SK-N-SH (cell line): ENCODE measurements at regions not wholly inside any gene's neighbourhood (a gene's known extent, or its start where the extent isn't known, plus 50 kb on each side); places are given as distances from the start of the nearest gene placed in this dataset.

Experiments used
- CTCF ChIA-PET: fragments of 300-600, 350-600 bp; formaldehyde crosslinking; extraction: SDS; loops from one replicate; lab custom pipeline; 2021; lab: Yijun Ruan, JAX
- POLR2A ChIA-PET: fragments of 350-600 bp; sonication (Branson Sonifier 250); formaldehyde crosslinking; extraction: SDS; loops from one replicate; lab custom pipeline; 2020; ENCODE audit warnings: antibody characterized with exemption, inconsistent platforms; lab: Yijun Ruan, JAX
- DNase-seq: peaks from one replicate; pipeline ENCODE4 v3.0.0; 2012
- H2AFZ ChIP-seq: fragments of 200-600 bp; sonication (generic); 2 replicates; pipeline ENCODE4 v1.8.1; 2016; ENCODE audit warnings: antibody characterized with exemption, mild to moderate bottlenecking, low read depth
- H3F3A ChIP-seq: fragments of 200-600 bp; sonication (generic); replicated peaks from 2 replicates; pipeline ENCODE3; 2016; ENCODE audit warnings: antibody characterized with exemption, mild to moderate bottlenecking; ENCODE audit not compliant: insufficient read depth
- H3K27ac ChIP-seq, 2 experiments: fragments of 200-500 bp in 1 of 2; fragments of 200-600 bp in 1 of 2; sonication (Bioruptor generic) in 1 of 2; sonication (generic), shearing (Covaris generic) in 1 of 2; 2 replicates each; pipeline versions ENCODE4 v1.5.1 to v1.6.1; 2014 to 2016; ENCODE audit warnings: low read depth in 2 of 2, inconsistent platforms in 1 of 2, low read length in 1 of 2, mild to moderate bottlenecking in 1 of 2, mixed read lengths in 1 of 2
- H3K27me3 ChIP-seq: fragments of 200-600 bp; sonication (generic), shearing (Covaris generic); 2 replicates; pipeline ENCODE4 v1.6.1; 2016; ENCODE audit warnings: mixed run types; ENCODE audit not compliant: insufficient read depth
- H3K36me3 ChIP-seq, 2 experiments: fragments of 200-500 bp in 1 of 2; fragments of 200-600 bp in 1 of 2; sonication (Bioruptor generic) in 1 of 2; sonication (generic) in 1 of 2; replicated peaks in 1 of 2; 2 replicates each; pipeline versions ENCODE3 to v1.5.1; 2014 to 2016; ENCODE audit warnings: low read length in 1 of 2, mild to moderate bottlenecking in 1 of 2; ENCODE audit not compliant: insufficient read depth in 2 of 2, control insufficient read depth in 1 of 2
- H3K4me1 ChIP-seq, 2 experiments: fragments of 200-500 bp in 1 of 2; fragments of 200-600 bp in 1 of 2; sonication (Bioruptor generic) in 1 of 2; sonication (generic), shearing (Covaris generic) in 1 of 2; 2 replicates each; pipeline versions ENCODE4 v1.5.1 to v1.6.1; 2014 to 2016; ENCODE audit warnings: low read depth in 1 of 2, low read length in 1 of 2, mixed run types in 1 of 2; ENCODE audit not compliant: insufficient read depth in 2 of 2, control insufficient read depth in 1 of 2
- H3K4me2 ChIP-seq: fragments of 200-600 bp; sonication (generic), shearing (Covaris generic); 2 replicates; pipeline ENCODE4 v1.6.1; 2017; ENCODE audit warnings: mixed run types
- H3K4me3 ChIP-seq, 2 experiments: fragments of 200-500 bp in 1 of 2; fragments of 200-600 bp in 1 of 2; sonication (Bioruptor generic) in 1 of 2; sonication (generic), shearing (Covaris generic) in 1 of 2; 2 replicates each; pipeline versions ENCODE4 v1.5.1 to v1.8.1; 2014 to 2016; ENCODE audit warnings: low read depth in 2 of 2, inconsistent platforms in 1 of 2, low read length in 1 of 2, mild to moderate bottlenecking in 1 of 2, mixed read lengths in 1 of 2, moderate library complexity in 1 of 2
- H3K79me2 ChIP-seq: fragments of 200-600 bp; sonication (generic); 2 replicates; pipeline ENCODE4 v1.8.1; 2017; ENCODE audit warnings: mild to moderate bottlenecking; ENCODE audit not compliant: insufficient read depth
- H3K9ac ChIP-seq: fragments of 200-600 bp; sonication (generic); 2 replicates; pipeline ENCODE4 v1.6.1; 2017; ENCODE audit warnings: mixed run types
- H3K9me2 ChIP-seq: fragments of 200-600 bp; sonication (generic); 2 replicates; pipeline ENCODE4 v1.6.1; 2017; ENCODE audit warnings: mixed run types
- H3K9me3 ChIP-seq: fragments of 200-600 bp; sonication (generic); 2 replicates; pipeline ENCODE4 v1.6.1; 2017; ENCODE audit warnings: mixed run types, mild to moderate bottlenecking, moderate library complexity
- H4K20me1 ChIP-seq: fragments of 200-600 bp; sonication (generic); 2 replicates; pipeline ENCODE4 v1.6.1; 2017; ENCODE audit warnings: mild to moderate bottlenecking, mixed run types; ENCODE audit not compliant: insufficient read depth
- CHD2 ChIP-seq: fragments of 150-350 bp; IDR thresholded peaks from 2 replicates; pipeline ENCODE4 v1.6.1; 2018; ENCODE audit warnings: low read length; ENCODE audit not compliant: partially characterized antibody
- CTCF ChIP-seq: fragments of 200-600 bp; sonication (generic); IDR thresholded peaks from 2 replicates; pipeline ENCODE4 v1.6.1; 2017; ENCODE audit warnings: antibody characterized with exemption, mild to moderate bottlenecking, moderate library complexity
- ELF1 ChIP-seq: IDR thresholded peaks from 2 replicates; pipeline ENCODE4 v1.4.0; 2012
- EP300 ChIP-seq, 2 experiments: IDR thresholded peaks; 2 replicates each; pipeline versions ENCODE4 v1.4.0 to v1.6.1; 2012; ENCODE audit warnings: borderline replicate concordance in 1 of 2, low read depth in 1 of 2, low read length in 1 of 2
- FOSL2 ChIP-seq: IDR thresholded peaks from 2 replicates; pipeline ENCODE4 v1.4.0; 2012; ENCODE audit warnings: low read depth, mild to moderate bottlenecking, moderate library complexity, borderline replicate concordance
- FOXJ3 ChIP-seq: sonication (generic); formaldehyde crosslinking; IDR thresholded peaks from 2 replicates; pipeline ENCODE4 v1.5.1; 2020; ENCODE audit warnings: mild to moderate bottlenecking, missing genetic modification reagents
- GATA2 ChIP-seq: sonication (generic); formaldehyde crosslinking; IDR thresholded peaks from 2 replicates; pipeline ENCODE4 v1.5.0; 2020; ENCODE audit warnings: mild to moderate bottlenecking, missing genetic modification reagents
- MEF2A ChIP-seq: IDR thresholded peaks from 2 replicates; pipeline ENCODE4 v1.4.0; 2012; ENCODE audit warnings: low read depth, borderline replicate concordance
- POLR2AphosphoS5 ChIP-seq: IDR thresholded peaks from 2 replicates; pipeline ENCODE4 v1.6.1; 2012; ENCODE audit warnings: low read depth, low read length
- RAD21 ChIP-seq: IDR thresholded peaks from 2 replicates; pipeline ENCODE4 v1.6.1; 2012; ENCODE audit warnings: mild to moderate bottlenecking, low read length
- RCOR1 ChIP-seq: fragments of 150-350 bp; IDR thresholded peaks from 2 replicates; pipeline ENCODE4 v1.6.1; 2017; ENCODE audit warnings: antibody characterized with exemption, low read length
- RXRA ChIP-seq: IDR thresholded peaks from 2 replicates; pipeline ENCODE4 v1.4.0; 2012; ENCODE audit warnings: low read depth, mild to moderate bottlenecking, borderline replicate concordance
- SMC3 ChIP-seq: IDR thresholded peaks from 2 replicates; pipeline ENCODE4 v1.6.1; 2012; ENCODE audit warnings: low read depth, low read length, improper control_type of control experiment
- TAF1 ChIP-seq: IDR thresholded peaks from 2 replicates; pipeline ENCODE4 v1.6.1; 2012; ENCODE audit warnings: low read depth, mild to moderate bottlenecking, low read length, moderate library complexity, borderline replicate concordance
- TEAD4 ChIP-seq: IDR thresholded peaks from 2 replicates; pipeline ENCODE4 v1.4.0; 2012; ENCODE audit warnings: mild to moderate bottlenecking, borderline replicate concordance; ENCODE audit not compliant: insufficient read depth
- WGBS: methylation state at CpG from one replicate; pipeline ENCODE4 v1.1.6; 2017; ENCODE audit warnings: low lambda C conversion rate; 5-methylcytosine and 5-hydroxymethylcytosine counted together
- TF ChIP-seq, protein P1 (sequence below): IDR thresholded peaks from 2 replicates; pipeline ENCODE4 v1.4.0; 2012; ENCODE audit warnings: low read depth, borderline replicate concordance
- TF ChIP-seq, protein P2 (sequence below): fragments of 150-350 bp; IDR thresholded peaks from 2 replicates; pipeline ENCODE4 v1.6.1; 2017; ENCODE audit warnings: antibody characterized with exemption, low read length, low read depth, borderline replicate concordance

- Histone ChIP-seq H4K20me1 (no peaks in the 10 kb centered on the region), H3K4me2 (no peak overlapping the region), H2AFZ (no peak overlapping the region), H3K36me3 (no peaks in the 10 kb centered on the region), H3K27me3 (no peaks in the 10 kb centered on the region), H3K79me2 (no peaks in the 10 kb centered on the region), H3K9ac (no peak overlapping the region), H3K4me3 (no peak overlapping the region), H3K9me2 (no peaks in the 10 kb centered on the region), H3K4me1 (no peaks in the 10 kb centered on the region), H3F3A (no peaks in the 10 kb centered on the region), H3K27ac (no peak overlapping the region), H3K9me3 (no peaks in the 10 kb centered on the region)
- WGBS: 0% methylated on average over 1 of the region's 1 CpG
- ChIA-PET CTCF (no interaction called here), POLR2A (no interaction called here)
- TF ChIP-seq CHD2 (no peak), TEAD4 (no peak)
- DNase-seq: no peak
These were observed 557.2 kb upstream of the GRIA3 start for GRCh38 chrX:122626871-122627270.

GRCh38 chrX:122641136-122641535 lies 542.9 kb upstream of the GRIA3 start:
- WGBS: 4% methylated on average over 2 of the region's 2 CpGs
- Histone ChIP-seq H3K4me2 (no peak overlapping the region), H3K27ac (no peak overlapping the region), H3K9ac (no peak overlapping the region), H3K27me3 (no peaks in the 10 kb centered on the region), H3K4me1 (no peaks in the 10 kb centered on the region), H2AFZ (no peak overlapping the region), H3K9me2 (no peaks in the 10 kb centered on the region), H3K4me3 (no peak overlapping the region), H3K9me3 (no peaks in the 10 kb centered on the region), H3F3A (no peaks in the 10 kb centered on the region), H3K36me3 (no peaks in the 10 kb centered on the region), H3K79me2 (no peaks in the 10 kb centered on the region), H4K20me1 (no peaks in the 10 kb centered on the region)
- DNase-seq: no peak
- CTCF ChIA-PET: interaction anchor here (0.8 kb wide), 1 partner anchor 15 kb away, joined by 3 read pairs; no protein-coding TSS in a partner anchor
- POLR2A ChIA-PET: no interaction called here
- TF ChIP-seq, protein P1, sequence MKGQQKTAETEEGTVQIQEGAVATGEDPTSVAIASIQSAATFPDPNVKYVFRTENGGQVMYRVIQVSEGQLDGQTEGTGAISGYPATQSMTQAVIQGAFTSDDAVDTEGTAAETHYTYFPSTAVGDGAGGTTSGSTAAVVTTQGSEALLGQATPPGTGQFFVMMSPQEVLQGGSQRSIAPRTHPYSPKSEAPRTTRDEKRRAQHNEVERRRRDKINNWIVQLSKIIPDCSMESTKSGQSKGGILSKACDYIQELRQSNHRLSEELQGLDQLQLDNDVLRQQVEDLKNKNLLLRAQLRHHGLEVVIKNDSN: no peak
- TF ChIP-seq GATA2 (CRISPR knock-in tag): no peak
- TF ChIP-seq MEF2A: no peak
- no peak for TF ChIP-seq ELF1
- TF ChIP-seq FOXJ3 (CRISPR knock-in tag): no peak
- TF ChIP-seq SMC3: no peak
- no peak for TF ChIP-seq CTCF
- no peak for TF ChIP-seq RCOR1
- TF ChIP-seq POLR2AphosphoS5: no peak
- TF ChIP-seq RXRA: no peak
- TF ChIP-seq EP300 (IDR thresholded peaks at IDR 0.05; ENCODE audit: borderline replicate concordance in 1 of 2, low read depth in 1 of 2, low read length in 1 of 2): no peak
- TF ChIP-seq RAD21: no peak
- TF ChIP-seq FOSL2: no peak
- no peak for TF ChIP-seq TAF1
- TF ChIP-seq, protein P2, sequence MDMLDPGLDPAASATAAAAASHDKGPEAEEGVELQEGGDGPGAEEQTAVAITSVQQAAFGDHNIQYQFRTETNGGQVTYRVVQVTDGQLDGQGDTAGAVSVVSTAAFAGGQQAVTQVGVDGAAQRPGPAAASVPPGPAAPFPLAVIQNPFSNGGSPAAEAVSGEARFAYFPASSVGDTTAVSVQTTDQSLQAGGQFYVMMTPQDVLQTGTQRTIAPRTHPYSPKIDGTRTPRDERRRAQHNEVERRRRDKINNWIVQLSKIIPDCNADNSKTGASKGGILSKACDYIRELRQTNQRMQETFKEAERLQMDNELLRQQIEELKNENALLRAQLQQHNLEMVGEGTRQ: no peak
